ENCODE measurements at regions not wholly inside any gene's neighbourhood (a gene's known extent, or its start where the extent isn't known, plus 50 kb on each side); places are given as distances from the start of the nearest gene placed in this dataset.

- no peak for DNase-seq (ENCODE audit: low read depth in 4 of 4, low spot score in 1 of 4)
Observed at GRCh38 chr5:35282810-35283209, 52.5 kb upstream of the PRLR start.

GRCh38 chr5:35281613-35282012 is 51.3 kb upstream of the PRLR start:
- no peak for DNase-seq (ENCODE audit: low read depth in 4 of 4, low spot score in 1 of 4)

Measured in stimulated activated CD4-positive, alpha-beta T cell treated with anti-CD3 and anti-CD28 coated beads, Interleukin-1b, Interleukin-23, amount 100 ng/mL, for 24 hours (primary cell).